ENCODE measurements at regions not wholly inside any gene's neighbourhood (a gene's known extent, or its start where the extent isn't known, plus 50 kb on each side); places are given as distances from the start of the nearest gene placed in this dataset.

DNA sequence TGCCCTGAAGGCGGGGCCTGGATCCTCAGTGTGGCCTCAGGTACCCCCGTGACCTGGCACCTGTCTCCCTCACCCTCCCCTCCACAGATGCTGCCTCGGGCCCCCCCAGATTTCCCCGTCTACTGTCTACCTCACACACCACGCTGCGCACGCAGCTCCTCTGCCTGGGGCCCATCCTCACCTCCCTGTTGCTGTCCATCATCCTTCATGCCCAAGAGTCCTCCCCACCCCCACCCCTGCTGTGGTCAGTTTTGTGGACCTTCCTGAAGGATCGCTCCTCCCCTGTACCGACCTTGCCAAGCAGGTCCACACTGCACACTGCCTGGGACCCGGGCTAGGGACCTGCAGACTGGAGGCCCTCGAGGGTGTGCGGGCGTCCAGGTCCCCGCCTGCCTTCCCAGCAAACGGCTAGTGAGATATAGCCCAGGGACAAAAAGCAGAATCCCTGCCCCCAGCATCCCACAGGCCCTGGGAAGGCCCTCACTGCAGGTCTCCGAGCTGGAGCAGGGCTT, 197.4 kb upstream of the DIO3 start:
- DNase-seq = no peak

DNA sequence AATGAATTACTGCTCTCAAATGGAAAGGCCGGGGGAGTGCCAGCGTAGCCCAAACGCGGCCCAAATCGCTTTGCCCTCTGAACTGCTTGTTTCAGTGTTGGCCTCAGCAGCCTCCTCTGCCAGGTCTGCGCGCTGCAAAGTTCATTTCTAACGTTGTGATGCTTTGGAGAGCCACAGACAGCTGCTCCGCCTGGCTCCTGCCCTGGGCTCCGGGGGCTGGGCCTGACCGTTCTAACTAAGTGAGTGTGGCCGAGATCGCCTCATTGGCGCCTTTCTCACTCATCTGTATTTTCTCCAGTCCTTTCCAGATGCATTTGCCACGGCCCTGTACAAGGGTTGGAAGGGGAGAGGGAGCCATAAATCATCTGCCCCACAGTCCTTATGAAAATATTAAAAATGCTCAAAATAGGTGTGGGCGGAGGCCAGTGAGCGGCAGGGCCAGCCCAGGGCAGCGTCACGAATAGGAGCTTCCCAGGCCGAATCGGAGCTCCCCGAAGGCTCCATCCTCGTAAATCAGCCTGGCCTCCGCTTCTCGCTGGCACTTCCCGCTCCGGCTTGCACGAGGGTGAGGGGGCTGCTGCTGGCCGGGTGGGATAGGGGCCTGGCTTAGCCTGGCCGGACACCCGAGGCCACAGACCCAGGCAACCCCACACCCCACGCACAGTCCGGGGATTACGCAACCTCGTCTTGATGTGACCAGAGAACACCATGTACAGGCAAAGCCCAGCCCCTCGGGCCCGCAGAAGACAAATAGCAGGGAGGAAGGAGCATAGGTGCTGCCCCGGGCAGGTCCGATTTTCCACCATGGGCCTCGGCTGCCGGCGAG, 196.6 kb upstream of the DIO3 start:
- no peak for DNase-seq

DNA sequence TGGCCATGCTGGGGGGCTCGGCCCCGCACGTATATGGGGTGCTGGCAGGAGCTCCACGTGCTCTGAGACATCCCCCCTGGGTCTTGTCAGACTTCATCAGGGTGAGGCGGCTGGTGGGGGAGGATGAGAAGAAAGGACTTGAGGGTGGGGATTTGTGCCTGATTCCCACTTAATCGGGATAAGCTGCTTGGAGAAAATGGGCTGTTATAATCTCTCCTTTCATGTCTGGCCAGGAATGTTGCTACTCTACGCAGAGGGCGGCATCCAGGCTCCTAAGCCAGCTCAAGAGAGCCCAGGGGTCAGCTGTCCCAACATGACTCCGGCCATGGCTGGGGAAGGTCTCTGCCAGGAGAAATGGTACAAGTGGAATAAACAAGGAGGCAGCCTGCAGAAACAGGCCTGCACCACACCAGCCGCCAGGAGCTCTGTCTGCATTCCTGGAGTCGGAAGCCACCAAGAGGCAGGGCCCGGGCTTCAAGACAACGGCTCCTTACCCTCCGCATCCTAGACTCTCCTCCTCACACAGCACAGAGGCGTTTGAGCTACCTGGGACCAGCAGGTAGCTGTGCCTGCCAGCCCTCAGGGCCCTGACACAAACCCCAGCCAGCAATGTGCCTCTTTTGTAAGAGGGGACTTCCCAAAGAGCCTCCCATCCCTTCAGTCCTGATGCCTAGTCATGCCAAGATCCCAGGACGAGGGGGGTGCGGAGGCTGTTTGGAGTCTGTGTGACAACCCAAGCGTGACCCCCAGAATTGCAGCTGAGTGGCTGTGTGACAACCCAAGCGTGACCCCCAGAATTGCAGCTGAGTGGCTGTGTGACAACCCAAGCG, 195.8 kb upstream of the DIO3 start:
- no peak for DNase-seq

DNA sequence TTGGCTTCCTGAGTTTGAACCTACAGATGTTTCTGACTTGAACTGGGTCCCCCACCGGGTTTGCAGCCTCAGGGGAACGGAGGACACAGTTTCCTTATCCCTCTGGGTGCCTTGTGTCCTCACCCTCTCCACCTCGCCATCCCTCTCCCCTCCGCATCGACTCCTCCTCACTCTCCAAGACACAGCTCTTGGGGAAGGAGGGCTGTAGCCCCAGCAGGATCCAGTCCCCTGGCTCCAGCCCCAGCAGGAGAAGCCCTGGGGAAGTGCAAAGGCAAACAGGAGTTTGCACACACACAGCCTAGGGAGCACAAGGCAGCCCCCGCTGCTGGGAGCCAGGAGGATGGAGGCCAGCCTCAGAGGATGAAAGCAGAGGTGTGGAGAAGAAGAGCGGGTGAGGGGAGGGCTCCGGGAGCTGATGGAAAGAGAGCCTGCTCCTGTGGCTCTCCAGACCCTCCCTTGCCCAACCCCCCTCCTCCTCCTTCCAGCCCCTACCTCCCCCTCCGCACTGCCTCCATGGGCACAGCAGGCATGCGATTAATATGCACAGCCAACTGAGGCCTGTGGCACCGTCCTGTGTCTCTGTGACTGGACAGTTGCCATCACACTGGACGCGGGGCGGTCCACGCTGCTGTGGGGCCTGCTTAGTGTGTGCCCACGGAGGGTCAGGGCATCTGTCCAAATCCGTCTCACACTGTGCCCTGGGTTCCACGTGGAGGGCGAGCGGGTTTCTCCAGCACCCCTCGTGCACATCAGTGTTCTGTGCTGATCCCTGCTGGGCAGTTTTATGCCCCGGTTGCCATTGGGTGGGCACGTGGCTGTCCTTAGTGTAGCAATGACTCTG, 193.7 kb upstream of the DIO3 start:
- DNase-seq = no peak

DNA sequence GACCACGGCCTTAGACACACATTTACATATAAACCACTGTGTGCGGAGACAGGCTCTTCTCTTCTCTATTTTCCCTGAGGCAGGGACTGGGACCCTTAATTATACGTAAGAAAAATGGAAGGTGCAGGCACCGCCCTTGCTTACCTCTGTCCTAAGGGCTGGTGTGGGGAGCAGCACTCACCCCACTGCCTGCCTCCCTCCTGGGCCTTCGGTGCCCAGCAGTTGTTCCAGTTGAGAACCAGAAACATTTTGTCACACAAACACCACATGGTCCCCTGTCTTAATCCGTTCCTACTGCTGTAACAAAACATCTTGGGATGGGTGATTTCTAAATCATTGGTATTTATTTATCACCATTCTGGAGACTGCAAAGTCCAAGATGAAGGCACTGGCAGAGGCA, 192.7 kb upstream of the DIO3 start:
- no peak for DNase-seq

DNA sequence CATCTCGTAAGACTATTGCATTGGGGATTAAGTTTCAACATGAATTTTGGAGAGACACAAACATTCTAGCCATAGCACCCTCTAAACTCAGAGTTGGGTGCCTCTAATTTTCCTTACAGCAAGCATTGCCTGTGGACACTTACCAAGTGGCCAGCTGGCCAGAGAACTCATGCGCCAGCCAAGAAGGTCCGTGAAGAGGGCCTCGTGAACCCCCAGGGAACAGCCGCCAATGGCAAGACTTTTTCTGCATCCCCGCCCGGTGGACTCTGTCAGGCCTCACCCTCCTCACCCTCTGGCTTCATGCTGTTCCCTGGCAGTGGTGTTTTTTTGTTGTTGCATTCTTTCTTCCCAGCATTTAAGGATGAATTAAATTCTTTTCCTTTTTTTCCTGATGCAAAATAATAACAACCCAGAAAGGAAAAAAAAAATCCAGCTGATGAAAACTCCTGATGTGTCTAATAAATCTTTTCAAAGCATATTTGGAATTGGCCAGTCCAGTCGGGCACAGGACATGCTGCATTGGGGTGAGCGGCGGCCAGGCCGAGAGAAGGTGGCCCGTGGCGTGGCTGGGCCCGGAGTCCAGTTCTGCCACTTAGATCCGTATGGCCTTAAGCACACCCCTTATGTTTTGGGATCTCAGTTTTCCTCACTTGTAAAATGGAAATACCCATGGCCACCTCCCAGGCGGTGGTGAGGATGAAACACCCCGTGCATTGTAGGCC, 191.9 kb upstream of the DIO3 start:
- DNase-seq = no peak

DNA sequence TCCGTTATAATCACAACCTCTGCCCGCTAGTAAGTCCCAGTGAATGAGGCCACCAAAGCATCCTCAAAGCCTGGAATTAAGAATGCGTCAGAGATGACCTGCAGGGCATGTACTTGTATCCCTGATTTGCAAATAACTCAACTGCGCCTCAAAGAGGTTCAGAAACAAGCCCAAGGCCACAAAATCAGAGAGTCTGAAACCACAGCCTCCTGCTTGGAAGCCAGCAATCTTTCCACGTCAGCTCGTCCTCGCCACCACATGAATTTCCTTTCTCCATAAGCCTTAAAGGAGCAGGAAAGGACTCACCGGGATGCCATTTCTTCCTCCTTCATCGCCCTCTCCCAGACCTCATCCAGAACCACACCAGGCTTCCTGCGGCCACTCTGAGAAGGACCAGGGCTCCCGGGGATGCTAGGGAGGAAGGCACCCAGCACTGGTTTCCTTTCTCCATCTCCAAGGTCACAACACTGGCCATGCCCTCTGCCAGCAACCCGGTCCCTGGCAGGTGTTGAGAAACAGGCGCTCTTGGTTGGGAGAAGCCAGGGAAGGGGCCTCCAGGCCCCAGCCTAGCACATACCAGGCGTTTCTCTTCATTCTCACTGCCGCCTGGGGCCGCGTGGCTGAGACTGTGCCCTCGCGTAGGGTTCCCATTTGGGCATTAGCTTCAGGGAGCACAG, 191.2 kb upstream of the DIO3 start:
- no peak for DNase-seq

DNA sequence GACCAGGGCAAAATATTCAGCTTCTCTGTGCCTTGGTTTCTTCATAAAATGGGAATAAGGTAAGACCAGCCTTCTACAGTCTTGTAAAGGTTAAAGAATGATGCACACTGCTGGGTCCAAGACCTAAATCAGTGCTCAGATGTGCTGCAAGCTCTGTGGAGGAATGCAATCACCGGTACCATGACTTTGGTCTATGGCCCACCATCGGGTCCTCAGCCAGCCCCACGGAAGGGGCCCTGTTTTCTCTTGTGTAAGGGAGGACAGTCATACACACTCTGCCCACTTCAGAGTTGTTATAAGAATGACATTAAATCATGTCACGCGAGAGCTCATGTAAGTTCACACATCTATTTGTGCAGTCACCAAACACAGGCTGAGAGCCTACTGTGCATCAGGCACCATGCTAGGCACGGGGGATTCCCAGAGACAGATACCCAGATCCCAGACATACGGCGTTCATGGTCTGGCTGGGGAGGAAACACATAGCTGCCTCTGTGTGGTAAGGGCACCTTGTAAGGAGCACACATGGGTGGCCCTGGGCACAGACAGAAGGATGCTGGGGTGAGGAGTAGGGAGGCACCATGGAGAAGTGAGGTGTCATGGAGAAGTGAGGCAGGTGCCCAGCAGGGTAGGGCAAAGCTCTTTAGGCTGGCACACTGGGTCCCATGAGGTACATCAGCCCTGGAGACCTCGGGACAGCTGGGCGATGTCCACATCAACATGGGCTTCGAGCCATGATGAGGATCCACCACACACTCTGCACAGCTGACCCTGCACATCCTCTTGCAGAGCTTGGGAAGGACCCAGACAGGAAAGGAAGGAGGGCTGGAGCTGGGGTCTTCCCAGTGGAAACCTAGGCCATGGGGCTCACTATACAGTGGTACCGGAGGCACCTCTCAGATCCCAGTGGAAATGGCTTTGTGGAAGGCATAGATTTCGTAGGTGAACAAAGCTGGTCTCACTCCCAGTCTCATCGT, 190.4 kb upstream of the DIO3 start:
- DNase-seq = no peak

DNA sequence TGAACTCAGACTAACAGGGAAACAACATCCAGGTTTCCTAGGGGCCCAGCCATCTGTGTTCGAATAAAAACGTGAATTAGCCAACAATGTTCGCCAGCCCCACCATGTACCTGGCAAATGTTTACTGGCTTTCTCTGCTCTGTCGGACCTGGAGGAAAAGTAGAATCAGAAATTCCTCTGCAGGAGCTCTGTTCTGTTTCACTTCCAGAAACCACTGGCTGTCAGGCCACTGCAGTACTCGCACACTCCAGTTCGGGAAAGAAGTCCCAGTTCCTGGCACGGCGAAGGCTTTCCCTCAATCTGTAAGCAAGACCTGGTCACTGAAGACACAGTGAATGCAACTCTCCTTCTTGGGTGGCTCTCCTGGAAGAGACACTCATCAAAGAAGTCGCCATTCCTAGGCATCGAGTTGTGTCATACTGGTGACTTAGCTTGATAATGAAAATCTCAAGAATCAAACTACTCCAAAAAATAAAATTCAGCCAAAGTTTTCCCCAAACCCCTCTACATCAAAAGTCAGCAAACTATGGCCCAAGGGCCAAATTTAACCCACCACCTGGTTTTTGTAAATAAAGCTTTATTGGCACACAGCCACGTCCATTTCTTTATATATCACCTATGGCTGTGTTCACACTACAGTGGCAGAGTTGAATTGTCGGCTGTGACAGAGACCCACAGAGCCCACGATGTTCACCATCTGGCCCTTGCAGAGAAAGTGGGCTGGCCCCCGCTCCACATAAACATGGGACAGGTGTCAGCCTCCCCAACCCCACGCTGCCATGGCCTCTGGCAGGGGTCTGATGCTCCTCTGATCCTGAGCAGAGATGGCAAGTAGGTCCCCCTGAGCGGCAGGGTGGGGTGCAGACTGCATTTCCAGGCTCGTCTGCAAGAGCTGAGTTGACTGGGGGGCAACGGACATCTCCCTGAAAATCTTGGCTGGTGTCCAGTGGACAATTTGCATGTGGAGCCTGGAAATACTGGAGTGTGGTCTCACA, 189.2 kb upstream of the DIO3 start:
- no peak for DNase-seq

DNA sequence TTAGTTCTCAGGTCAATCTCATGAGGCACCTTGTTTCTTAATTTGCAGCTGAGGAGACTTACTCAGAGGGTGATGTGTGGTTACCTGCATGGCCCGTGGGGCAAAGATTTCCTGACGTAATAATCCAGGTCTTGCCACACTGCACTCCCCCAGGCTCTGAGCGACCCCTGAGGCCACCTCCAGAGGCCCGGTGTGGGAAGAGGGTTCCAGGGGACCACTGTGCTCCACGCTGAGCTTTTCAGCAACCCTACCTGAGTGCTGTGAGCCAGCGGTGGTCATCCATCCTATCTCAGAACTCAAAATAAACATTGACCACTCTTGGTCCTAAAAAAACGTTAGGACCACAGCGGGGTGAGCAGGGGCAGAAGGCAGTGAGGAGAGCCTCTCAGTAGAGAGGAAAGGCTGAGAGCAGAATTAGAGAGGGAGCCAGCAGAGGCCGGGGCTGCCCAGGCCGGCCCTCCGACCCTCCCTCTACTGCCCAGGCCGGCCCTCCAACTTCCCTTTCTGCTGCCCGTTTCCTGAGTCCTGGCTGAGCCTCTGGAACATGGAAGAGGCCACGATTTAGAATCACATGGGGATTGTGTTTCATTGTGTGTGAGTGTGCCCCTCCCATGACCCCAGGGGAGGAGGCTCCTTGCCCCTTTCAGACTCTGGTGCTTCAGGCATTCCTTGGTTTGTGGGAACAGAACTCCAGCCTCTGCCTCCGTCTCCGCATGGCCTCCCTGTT, 188.2 kb upstream of the DIO3 start:
- DNase-seq = no peak

DNA sequence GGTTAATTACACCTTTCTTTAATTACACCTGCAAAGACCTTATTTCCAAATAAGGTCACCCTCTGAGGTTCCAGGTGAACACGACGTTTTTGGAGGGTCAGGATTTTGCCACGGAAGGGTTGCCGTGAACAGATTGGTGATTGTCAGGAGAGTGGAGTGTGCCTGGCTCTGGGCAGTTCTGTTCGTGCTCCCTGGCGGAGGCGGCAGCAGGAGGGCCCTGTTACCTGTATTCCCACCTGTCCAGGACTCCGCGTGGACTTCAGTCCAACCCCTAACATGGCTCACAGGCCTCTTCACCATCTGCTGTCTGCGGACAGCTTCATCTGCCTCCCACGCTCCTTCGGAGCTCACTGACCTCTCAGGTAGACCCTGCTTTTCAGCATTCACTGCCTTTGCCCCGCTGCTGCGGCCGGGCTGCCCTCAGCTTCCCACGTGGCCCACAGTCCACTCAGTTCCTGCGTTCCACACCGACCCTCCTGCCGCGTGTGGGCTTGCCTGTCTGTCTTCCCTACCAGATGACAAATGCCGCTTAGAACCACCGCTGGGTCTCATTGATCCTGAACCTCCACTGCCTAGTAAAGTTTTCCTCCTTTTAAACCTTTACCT, 187.5 kb upstream of the DIO3 start:
- no peak for DNase-seq

DNA sequence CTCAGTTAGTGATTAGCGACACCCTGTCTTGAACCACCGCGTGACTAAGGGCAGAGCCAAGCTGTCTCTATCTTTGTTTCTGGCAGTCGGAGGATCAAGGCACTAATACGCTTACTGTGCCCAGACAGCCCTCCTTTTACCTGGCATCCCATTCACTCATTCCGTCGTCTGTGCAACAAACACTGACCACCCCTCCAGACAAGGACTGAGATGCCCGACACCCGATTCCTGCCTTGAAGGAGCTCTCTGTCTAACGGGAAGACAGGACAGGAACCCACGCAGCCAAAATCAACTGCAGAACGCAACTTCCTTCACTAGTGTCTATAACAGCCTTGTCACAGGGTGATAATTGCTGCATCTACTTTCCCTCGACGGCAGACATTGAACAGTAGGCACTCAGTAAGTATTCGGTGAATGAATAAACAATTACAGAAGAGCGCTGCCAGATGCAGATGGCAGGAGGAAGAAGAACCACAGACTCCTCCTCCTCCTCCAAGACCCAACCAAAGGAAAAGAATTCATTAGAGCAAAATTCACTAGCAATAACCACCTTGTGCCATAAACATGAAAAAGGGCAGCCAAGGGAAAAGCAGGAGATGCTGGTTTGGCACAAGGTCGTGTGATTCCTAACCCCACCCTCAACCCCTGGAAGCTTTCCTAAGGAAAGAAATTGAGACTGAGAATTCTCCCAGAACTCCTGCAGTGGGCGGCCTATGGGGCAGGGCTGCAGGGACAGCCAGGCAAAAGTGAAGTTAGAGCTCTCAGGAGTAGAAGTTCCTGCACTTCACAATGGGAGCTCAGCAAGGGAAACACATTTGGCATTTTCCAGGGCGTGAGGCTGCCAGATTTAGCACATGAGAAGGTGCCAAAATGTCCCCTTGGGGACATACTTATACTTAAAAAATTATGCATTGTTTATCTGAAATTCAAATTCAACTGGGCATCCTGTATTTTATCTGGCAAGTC, 186.6 kb upstream of the DIO3 start:
- DNase-seq = no peak

DNA sequence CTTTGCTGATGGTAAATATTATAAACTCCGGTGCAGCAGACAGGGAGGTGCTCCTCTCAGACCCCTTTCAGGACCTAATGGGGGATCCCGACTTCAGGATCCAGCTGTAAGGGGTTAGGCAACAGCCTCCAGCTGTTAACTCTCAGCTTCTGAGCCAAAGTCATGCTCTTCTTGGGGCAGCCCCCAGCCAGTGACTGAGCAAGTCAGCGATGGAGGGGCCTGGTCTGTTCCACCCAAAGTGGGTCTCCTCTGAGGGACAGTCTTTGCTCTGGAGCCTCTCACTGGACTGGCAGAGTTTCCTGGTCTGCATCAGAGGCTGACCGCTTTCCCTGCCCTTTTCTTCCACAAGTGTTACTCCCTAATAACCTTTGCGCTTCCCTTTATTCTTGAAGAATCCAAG, 184.2 kb upstream of the DIO3 start:
- no peak for DNase-seq

DNA sequence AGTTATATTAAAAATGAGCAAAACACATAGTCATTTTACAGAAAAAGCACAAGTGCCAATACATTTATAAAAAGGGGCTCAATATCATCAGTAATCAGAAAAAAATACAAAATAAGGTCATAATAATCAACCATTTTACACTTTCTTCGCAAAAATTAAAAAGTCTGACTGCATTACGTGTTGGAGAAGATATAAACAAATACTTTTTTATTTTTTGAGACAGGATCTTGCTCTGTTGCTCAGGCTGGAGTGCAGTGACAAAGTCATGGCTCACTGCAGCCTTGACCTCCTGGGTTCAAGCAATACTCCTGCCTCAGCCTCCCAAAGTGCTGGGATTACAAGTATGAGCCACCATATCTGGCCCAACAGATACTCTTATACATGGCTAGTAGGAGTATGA, 181.5 kb upstream of the DIO3 start:
- no peak for DNase-seq

DNA sequence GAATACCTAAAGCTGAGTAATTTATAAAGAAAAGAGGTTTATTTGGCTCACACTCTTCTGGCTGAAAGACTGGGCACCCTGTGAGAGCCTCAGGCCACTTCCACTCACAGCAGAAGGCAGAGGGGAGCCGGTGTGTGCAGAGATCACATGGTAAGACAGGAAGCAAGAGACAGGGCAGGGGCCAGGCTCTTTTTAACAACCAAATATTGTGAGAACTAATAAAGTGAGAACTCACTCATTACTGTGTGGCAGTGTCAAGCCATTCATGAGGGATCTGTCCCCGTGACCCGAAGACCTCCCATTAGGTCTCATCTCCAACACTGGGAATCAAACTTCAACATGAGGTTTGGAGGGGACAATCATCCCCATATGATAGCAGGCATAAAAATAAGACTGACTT, 180.8 kb upstream of the DIO3 start:
- DNase-seq = no peak

DNA sequence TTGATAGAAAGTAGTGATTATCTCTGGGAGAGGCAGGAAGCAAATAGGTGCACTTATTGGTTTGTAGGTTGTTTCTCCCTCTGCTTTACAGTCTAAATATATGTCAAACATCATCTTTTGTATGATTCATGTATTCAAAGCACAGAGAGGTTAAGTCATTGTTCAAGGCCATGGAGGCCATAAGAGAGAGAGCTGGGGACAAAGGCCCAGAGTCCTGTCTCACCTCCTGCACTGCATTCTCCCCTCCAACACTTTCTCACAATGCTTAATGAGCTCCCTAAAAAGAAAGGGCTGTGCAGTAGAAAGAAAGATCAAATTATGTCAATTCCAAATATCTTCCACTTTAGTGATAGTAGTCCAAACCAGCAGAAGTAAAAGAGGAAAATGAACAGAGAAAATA, 180.4 kb upstream of the DIO3 start:
- no peak for DNase-seq

Data from CD4-positive, alpha-beta T cell treated with Interferon alpha-2 for 1 hour (primary cell).